Caco-2 (cell line): ENCODE measurements at regions not wholly inside any gene's neighbourhood (a gene's known extent, or its start where the extent isn't known, plus 50 kb on each side); places are given as distances from the start of the nearest gene placed in this dataset.

Source experiments
- BruUV-seq: library from RNA; stranded (reverse); fragments of 400-500 nt; replicated peaks from 2 replicates; lab custom pipeline; 2021; lab: Mats Ljungman, UMichigan
- CTCF ChIA-PET: fragments of 300-600 bp; sonication (Branson Sonifier 250); formaldehyde crosslinking; loops from one replicate; lab custom pipeline; 2022; ENCODE audit warnings: antibody characterized with exemption; lab: Charles Lee
- POLR2A ChIA-PET: fragments of 300-600 bp; sonication (Branson Sonifier 250); formaldehyde crosslinking; loops from one replicate; lab custom pipeline; 2022; ENCODE audit warnings: antibody characterized with exemption; lab: Charles Lee
- DNase-seq, 2 experiments: peaks; one replicate each; pipeline versions ENCODE4 v3.0.0 to v3.0.0-alpha.2; 2020 to 2022
- H3K27me3 ChIP-seq: replicated peaks from 2 replicates; pipeline ENCODE4 v1.6.0; 2011; ENCODE audit warnings: low read length; ENCODE audit not compliant: control insufficient read depth, insufficient read depth
- H3K36me3 ChIP-seq: 2 replicates; pipeline ENCODE4 v1.5.1; 2011; ENCODE audit warnings: low read length; ENCODE audit not compliant: control insufficient read depth, insufficient read depth
- H3K4me1 ChIP-seq: fragments of 250-450 bp; sonication (Bioruptor Pico); 2 replicates; pipeline ENCODE4 v1.5.1; 2020; ENCODE audit warnings: mild to moderate bottlenecking
- H3K4me3 ChIP-seq: 2 replicates; pipeline ENCODE4 v1.5.1; 2011; ENCODE audit warnings: low read depth, mild to moderate bottlenecking, control low read depth, low read length
- H3K9me3 ChIP-seq: fragments of 250-450 bp; sonication (Bioruptor Pico); 2 replicates; pipeline ENCODE4 v1.5.1; 2020; ENCODE audit warnings: mild to moderate bottlenecking, moderate library complexity
- H3K27ac Mint-ChIP-seq: one replicate; pipeline ENCODE4 v1.8.0; 2022; ENCODE audit warnings: mixed read lengths; ENCODE audit not compliant: unreplicated experiment
- H3K27me3 Mint-ChIP-seq: one replicate; pipeline ENCODE4 v1.8.0; 2022; ENCODE audit warnings: mixed read lengths; ENCODE audit not compliant: insufficient read depth, unreplicated experiment
- H3K36me3 Mint-ChIP-seq: one replicate; pipeline ENCODE4 v1.8.0; 2022; ENCODE audit warnings: mild to moderate bottlenecking, mixed read lengths; ENCODE audit not compliant: insufficient read depth, unreplicated experiment
- H3K4me1 Mint-ChIP-seq: one replicate; pipeline ENCODE4 v1.8.0; 2022; ENCODE audit warnings: low read depth, mixed read lengths; ENCODE audit not compliant: unreplicated experiment
- H3K4me3 Mint-ChIP-seq: one replicate; pipeline ENCODE4 v1.8.0; 2022; ENCODE audit warnings: mild to moderate bottlenecking, moderate library complexity, mixed read lengths; ENCODE audit not compliant: unreplicated experiment
- H3K9me3 Mint-ChIP-seq: one replicate; pipeline ENCODE4 v1.8.0; 2022; ENCODE audit warnings: mixed read lengths; ENCODE audit not compliant: unreplicated experiment
- CTCF ChIP-seq, 2 experiments: fragments of 200-600 bp in 1 of 2; IDR thresholded peaks; 1 replicate in 1 of 2; 2 replicates in 1 of 2; pipeline versions ENCODE4 v1.5.1 to v1.8.0; 2011 to 2022; ENCODE audit warnings: antibody characterized with exemption in 1 of 2, control low read depth in 1 of 2, inconsistent platforms in 1 of 2, low read depth in 1 of 2, low read length in 1 of 2, mild to moderate bottlenecking in 1 of 2, moderate library complexity in 1 of 2; ENCODE audit not compliant: insufficient read depth in 1 of 2, severe bottlenecking in 1 of 2, unreplicated experiment in 1 of 2
- intact Hi-C: fragments of 100-400 bp; cut with micrococcal nuclease; formaldehyde crosslinking; loops from one replicate; pipeline ENCODE4 v1.10.0; 2022; ENCODE audit not compliant: unreplicated experiment

DNA sequence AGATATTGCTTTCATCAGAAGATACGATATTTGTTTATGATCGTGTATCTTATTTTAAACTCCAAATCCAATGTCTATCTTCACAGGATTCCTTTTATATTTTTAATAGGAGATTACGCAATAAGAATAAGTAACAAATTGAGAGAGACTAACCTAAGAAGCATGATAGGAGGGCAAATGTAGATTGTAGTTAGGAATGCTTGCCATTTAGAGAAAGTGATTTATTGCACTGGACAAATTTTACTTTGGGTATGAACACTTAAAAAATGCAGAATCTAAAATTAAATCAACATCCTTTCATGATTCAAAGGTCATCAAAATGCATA lies 563.4 kb upstream of the POU3F3 start:
- BruUV-seq, result no TSS peak
- no peak overlapping the region for H3K27ac Mint-ChIP-seq
- no peaks in the 10 kb centered on the region for H3K36me3 ChIP-seq
- peaks cover 2% of the 10 kb centered on the region for H3K27me3 Mint-ChIP-seq
- no peak overlapping the region for H3K4me3 ChIP-seq
- H3K4me1 ChIP-seq, result 0 out of 2 replicates have a peak, but pooled peaks cover 4% of the 10 kb centered on the region
- H3K9me3 ChIP-seq, result no peaks in the 10 kb centered on the region
- intact Hi-C loops, result no loop called here
- no peaks in the 10 kb centered on the region for H3K36me3 Mint-ChIP-seq
- no peaks in the 10 kb centered on the region for H3K9me3 Mint-ChIP-seq
- ChIA-PET CTCF (no interaction called here), POLR2A (no interaction called here)
- no peak for TF ChIP-seq CTCF (IDR thresholded peaks at IDR 0.05; ENCODE audit: insufficient read depth in 1 of 2, low read depth in 1 of 2, low read length in 1 of 2, severe bottlenecking in 1 of 2, unreplicated experiment in 1 of 2)
- H3K4me3 Mint-ChIP-seq, result no peak overlapping the region
- DNase-seq, result no peak
- H3K4me1 Mint-ChIP-seq, result no peaks in the 10 kb centered on the region
- no peaks in the 10 kb centered on the region for H3K27me3 ChIP-seq

- Histone ChIP-seq H3K27me3 (no peaks in the 10 kb centered on the region), H3K4me3 (no peak overlapping the region), H3K4me1 (no peaks in the 10 kb centered on the region), H3K36me3 (no peaks in the 10 kb centered on the region), H3K9me3 (no peaks in the 10 kb centered on the region)
- POLR2A ChIA-PET, result no interaction called here
- CTCF ChIA-PET, result no interaction called here
- H3K4me1 Mint-ChIP-seq, result no peaks in the 10 kb centered on the region
- H3K4me3 Mint-ChIP-seq, result no peak overlapping the region
- H3K27me3 Mint-ChIP-seq, result no peaks in the 10 kb centered on the region
- H3K9me3 Mint-ChIP-seq, result no peaks in the 10 kb centered on the region
- no peaks in the 10 kb centered on the region for H3K36me3 Mint-ChIP-seq
- no TSS peak for BruUV-seq
- no peak overlapping the region for H3K27ac Mint-ChIP-seq
- TF ChIP-seq CTCF (IDR thresholded peaks at IDR 0.05; ENCODE audit: insufficient read depth in 1 of 2, low read depth in 1 of 2, low read length in 1 of 2, severe bottlenecking in 1 of 2, unreplicated experiment in 1 of 2), result peak in 1 of 2 experiments; percentile 13
- DNase-seq, result no peak
- intact Hi-C loops, result no loop called here
Measured at GRCh38 chr2:104312684-104313083, 541.2 kb upstream of the POU3F3 start.

DNA sequence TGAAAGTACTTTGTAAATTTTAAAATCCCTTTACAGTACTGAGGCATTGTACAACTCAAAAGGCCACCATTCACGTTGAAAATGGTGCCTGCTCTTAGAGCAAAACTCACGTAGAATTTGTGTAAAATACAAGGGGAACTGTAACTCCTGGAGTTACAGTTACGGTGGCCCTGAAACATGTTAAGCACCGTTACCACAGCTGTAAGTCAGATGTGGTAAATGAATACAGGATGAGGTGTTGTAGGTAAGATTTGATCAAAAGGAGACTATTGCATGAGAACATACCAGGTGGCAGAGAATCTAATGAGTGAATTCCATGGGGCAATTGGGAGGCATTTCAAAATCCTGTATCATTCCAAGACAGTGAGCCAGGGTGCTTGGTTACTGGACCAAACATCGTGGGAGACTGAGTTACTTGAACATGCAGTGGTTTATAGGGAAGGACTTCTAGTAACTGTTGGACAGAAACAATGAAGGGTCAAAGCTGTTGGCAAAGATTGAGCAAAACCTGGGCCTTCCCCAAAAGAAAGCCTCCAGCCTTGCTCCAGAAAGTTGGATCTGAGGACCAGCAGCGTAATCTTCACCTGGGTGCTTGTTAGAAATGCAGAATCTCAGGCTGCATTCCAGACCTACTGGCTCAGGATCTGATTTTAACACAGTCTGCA lies 535.8 kb upstream of the POU3F3 start:
- no peaks in the 10 kb centered on the region for H3K36me3 ChIP-seq
- no peaks in the 10 kb centered on the region for H3K9me3 ChIP-seq
- no peak overlapping the region for H3K4me3 Mint-ChIP-seq
- H3K27me3 ChIP-seq, result no peaks in the 10 kb centered on the region
- no peak overlapping the region for H3K27ac Mint-ChIP-seq
- no peak overlapping the region for H3K4me3 ChIP-seq
- ChIA-PET POLR2A (no interaction called here), CTCF (no interaction called here)
- intact Hi-C loops, result no loop called here
- no peak for DNase-seq
- peaks cover 11% of the 10 kb centered on the region for H3K27me3 Mint-ChIP-seq
- BruUV-seq, result no TSS peak
- no peak for TF ChIP-seq CTCF (IDR thresholded peaks at IDR 0.05; ENCODE audit: insufficient read depth in 1 of 2, low read depth in 1 of 2, low read length in 1 of 2, severe bottlenecking in 1 of 2, unreplicated experiment in 1 of 2)
- H3K9me3 Mint-ChIP-seq, result no peaks in the 10 kb centered on the region
- H3K4me1 ChIP-seq, result no peaks in the 10 kb centered on the region
- no peaks in the 10 kb centered on the region for H3K4me1 Mint-ChIP-seq
- H3K36me3 Mint-ChIP-seq, result no peaks in the 10 kb centered on the region
